HCT116 (cell line): ENCODE measurements at regions not wholly inside any gene's neighbourhood (a gene's known extent, or its start where the extent isn't known, plus 50 kb on each side); places are given as distances from the start of the nearest gene placed in this dataset.

Source experiments
- ATAC-seq: fragments of 200-7000 bp; cut with Tn5 transposase; 2 replicates; pipeline ENCODE4 v1.9.1; 2020; ENCODE audit warnings: mild to moderate bottlenecking, moderate library complexity
- BruUV-seq: library from RNA; stranded (reverse); fragments of 400-500 nt; replicated peaks from 2 replicates; lab custom pipeline; 2021; lab: Mats Ljungman, UMichigan
- CTCF ChIA-PET: fragments of 300-600 bp; sonication (Branson Sonifier 250); formaldehyde crosslinking; loops from one replicate; lab custom pipeline; 2021; ENCODE audit warnings: antibody characterized with exemption; lab: Charles Lee
- POLR2A ChIA-PET: fragments of 300-600, 350-600 bp; sonication (Branson Sonifier 250); formaldehyde crosslinking; loops from one replicate; lab custom pipeline; 2021; ENCODE audit warnings: antibody characterized with exemption; lab: Charles Lee
- RAD21 ChIA-PET, 2 experiments: fragments of 300-600 bp; sonication (Branson Sonifier 250); formaldehyde crosslinking; loops; one replicate each; lab custom pipeline; 2023; ENCODE audit warnings: low total read pairs in 2 of 2; ENCODE audit not compliant: uncharacterized antibody in 2 of 2, unreplicated experiment in 2 of 2, low non-redundant PET in 1 of 2; lab: Charles Lee
- DNase-seq: peaks from one replicate; pipeline ENCODE4 v3.0.0-alpha.2; 2010; ENCODE audit warnings: low read depth, low spot score
- H2AFZ ChIP-seq: fragments of 200-600 bp; shearing (Covaris generic), sonication (generic); 2 replicates; pipeline ENCODE4 v1.6.1; 2017; ENCODE audit warnings: low read depth, mixed run types, mixed read lengths, antibody characterized with exemption, low read length; ENCODE audit not compliant: poor library complexity, severe bottlenecking
- H3K27ac ChIP-seq: 2 replicates; pipeline ENCODE4 v1.5.1; 2012; ENCODE audit warnings: low read depth, low read length
- H3K27me3 ChIP-seq: fragments of 200-600 bp; sonication (generic); 2 replicates; pipeline ENCODE4 v1.6.1; 2016; ENCODE audit warnings: mixed run types, low read length, mixed read lengths; ENCODE audit not compliant: insufficient read depth
- H3K36me3 ChIP-seq, 2 experiments: fragments of 200-500 bp in 1 of 2; fragments of 200-600 bp in 1 of 2; sonication (Bioruptor generic) in 1 of 2; sonication (generic) in 1 of 2; 2 replicates each; pipeline versions ENCODE4 v1.5.1 to v1.6.1; 2014 to 2016; ENCODE audit warnings: low read length in 2 of 2, inconsistent platforms in 1 of 2, mixed read lengths in 1 of 2, mixed run types in 1 of 2; ENCODE audit not compliant: insufficient read depth in 2 of 2, control insufficient read depth in 1 of 2
- H3K4me1 ChIP-seq, 2 experiments: fragments of 200-600 bp in 1 of 2; sonication (generic) in 1 of 2; 2 replicates each; pipeline versions ENCODE4 v1.5.1 to v1.6.1; 2012 to 2017; ENCODE audit warnings: low read length in 2 of 2, inconsistent platforms in 1 of 2, mild to moderate bottlenecking in 1 of 2, mixed read lengths in 1 of 2, mixed run types in 1 of 2, moderate library complexity in 1 of 2; ENCODE audit not compliant: insufficient read depth in 2 of 2, control insufficient read depth in 1 of 2
- H3K4me2 ChIP-seq: fragments of 200-600 bp; sonication (generic); 2 replicates; pipeline ENCODE4 v1.6.1; 2017; ENCODE audit warnings: mixed run types, low read length, mixed read lengths
- H3K4me3 ChIP-seq, 2 experiments: fragments of 200-600 bp in 1 of 2; sonication (generic) in 1 of 2; replicated peaks in 1 of 2; 2 replicates each; pipeline ENCODE4 v1.5.1; 2011 to 2016; ENCODE audit warnings: low read length in 2 of 2, control low read depth in 1 of 2, low read depth in 1 of 2, mild to moderate bottlenecking in 1 of 2, mixed read lengths in 1 of 2, mixed run types in 1 of 2
- H3K79me2 ChIP-seq: fragments of 200-600 bp; sonication (generic); 2 replicates; pipeline ENCODE4 v1.6.1; 2017; ENCODE audit warnings: mild to moderate bottlenecking, mixed run types, low read length, moderate library complexity, mixed read lengths; ENCODE audit not compliant: insufficient read depth
- H3K9ac ChIP-seq: fragments of 200-600 bp; sonication (generic); 2 replicates; pipeline ENCODE4 v1.6.1; 2016; ENCODE audit warnings: low read length, mixed read lengths
- H3K9me2 ChIP-seq: fragments of 200-600 bp; sonication (generic), shearing (Covaris generic); 2 replicates; pipeline ENCODE4 v1.6.1; 2017; ENCODE audit warnings: mixed run types, mild to moderate bottlenecking, moderate library complexity; ENCODE audit not compliant: insufficient read depth
- H3K9me3 ChIP-seq, 2 experiments: fragments of 200-500 bp in 1 of 2; fragments of 200-600 bp in 1 of 2; sonication (Bioruptor generic) in 1 of 2; sonication (generic) in 1 of 2; 2 replicates each; pipeline ENCODE4 v1.6.1; 2014 to 2017; ENCODE audit warnings: low read length in 2 of 2, mixed read lengths in 2 of 2, inconsistent platforms in 1 of 2, low read depth in 1 of 2, mild to moderate bottlenecking in 1 of 2, mixed run types in 1 of 2, moderate library complexity in 1 of 2; ENCODE audit not compliant: control insufficient read depth in 1 of 2, insufficient read depth in 1 of 2
- H4K20me1 ChIP-seq: fragments of 200-600 bp; sonication (generic), shearing (Covaris generic); 2 replicates; pipeline ENCODE4 v1.6.1; 2017; ENCODE audit warnings: mixed run types, mild to moderate bottlenecking, moderate library complexity; ENCODE audit not compliant: insufficient read depth
- CEBPB ChIP-seq: IDR thresholded peaks from 2 replicates; pipeline ENCODE4 v1.6.1; 2012; ENCODE audit warnings: low read depth
- EZH2 ChIP-seq: fragments of 200-600 bp; sonication (generic); IDR thresholded peaks from 2 replicates; pipeline ENCODE4 v1.6.1; 2017; ENCODE audit warnings: antibody characterized with exemption, mixed run types
- JUND ChIP-seq: IDR thresholded peaks from 2 replicates; pipeline ENCODE4 v1.6.1; 2012
- POLR2A ChIP-seq: IDR thresholded peaks from 2 replicates; pipeline ENCODE4 v1.7.0; 2011; ENCODE audit warnings: borderline replicate concordance; ENCODE audit not compliant: insufficient read depth, insufficient read length; ENCODE audit errors: extremely low read depth
- TCF7L2 ChIP-seq: IDR thresholded peaks from 2 replicates; pipeline ENCODE4 v1.7.0; 2011; ENCODE audit warnings: borderline replicate concordance, inconsistent platforms; ENCODE audit not compliant: insufficient read depth, insufficient read length; ENCODE audit errors: extremely low read depth
- YY1 ChIP-seq: IDR thresholded peaks from 2 replicates; pipeline ENCODE4 v1.6.1; 2011; ENCODE audit warnings: low read length, low read depth, moderate library complexity, mild to moderate bottlenecking; ENCODE audit not compliant: insufficient replicate concordance; ENCODE audit errors: extremely low read depth
- ZFX ChIP-seq: fragments of 450-650 bp; IDR thresholded peaks from 2 replicates; pipeline ENCODE4 v1.6.1; 2017
- ZNF274 ChIP-seq: fragments of 200-500 bp; sonication (Bioruptor generic); IDR thresholded peaks from 2 replicates; pipeline ENCODE4 v1.6.1; 2014; ENCODE audit warnings: mild to moderate bottlenecking, low read depth, low read length, inconsistent platforms
- intact Hi-C: fragments of 100-400 bp; cut with micrococcal nuclease; formaldehyde crosslinking; loops from 2 replicates; pipeline ENCODE4 v1.10.0; 2022
- TF ChIP-seq, protein P1 (sequence below): IDR thresholded peaks from 2 replicates; pipeline ENCODE4 v1.6.1; 2012
- TF ChIP-seq, protein P2 (sequence below), 3 experiments: fragments of 200-600 bp in 1 of 3; sonication (generic) in 1 of 3; IDR thresholded peaks in 2 of 3; conservative IDR thresholded peaks in 1 of 3; 2 replicates each; pipeline ENCODE4 v1.5.1; 2012 to 2017; ENCODE audit warnings: low read depth in 2 of 3, low read length in 2 of 3, antibody characterized with exemption in 1 of 3, borderline replicate concordance in 1 of 3, control low read depth in 1 of 3, mild to moderate bottlenecking in 1 of 3, mixed read lengths in 1 of 3, mixed run types in 1 of 3, moderate library complexity in 1 of 3; ENCODE audit not compliant: insufficient read depth in 1 of 3
- TF ChIP-seq, protein P3 (sequence below): IDR thresholded peaks from 2 replicates; pipeline ENCODE4 v1.6.1; 2012; ENCODE audit warnings: low read depth
- TF ChIP-seq, protein P4 (sequence below): IDR thresholded peaks from 2 replicates; pipeline ENCODE4 v1.6.1; 2012
- TF ChIP-seq, protein P5 (sequence below): IDR thresholded peaks from 2 replicates; pipeline ENCODE4 v1.6.1; 2011; ENCODE audit warnings: mild to moderate bottlenecking, low read length, moderate library complexity; ENCODE audit not compliant: insufficient replicate concordance; ENCODE audit errors: extremely low read depth

DNA sequence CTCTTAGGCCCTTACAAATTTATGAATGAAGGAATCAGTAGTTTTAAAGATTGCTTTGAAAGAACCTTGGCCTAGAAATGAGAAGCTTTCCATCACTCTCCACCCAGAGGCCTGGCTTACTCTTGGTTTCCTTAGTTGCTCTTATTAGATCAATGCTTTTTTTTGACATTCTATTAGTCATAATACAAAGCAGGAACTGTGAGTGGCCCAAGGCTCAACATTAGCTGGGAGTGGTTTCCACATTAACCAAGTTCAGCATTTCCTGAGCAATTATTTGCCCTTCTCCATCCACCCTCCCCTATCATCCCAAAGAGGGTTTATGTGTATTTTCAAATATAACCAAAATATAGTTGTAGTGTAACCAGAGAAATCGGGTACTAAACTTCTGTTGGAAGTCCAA, 103.4 kb upstream of the FAM204A start:
- Histone ChIP-seq H3K9ac (no peak overlapping the region), H3K9me3 (no peaks in the 10 kb centered on the region), H3K27ac (no peak overlapping the region), H2AFZ (no peak overlapping the region), H3K9me2 (no peaks in the 10 kb centered on the region), H3K4me2 (no peak overlapping the region), H3K4me1 (no peaks in the 10 kb centered on the region), H3K4me3 (no peak overlapping the region), H3K27me3 (peaks cover 28% of the 10 kb centered on the region; the same call in 1 of the 2 replicates), H4K20me1 (no peaks in the 10 kb centered on the region), H3K36me3 (no peaks in the 10 kb centered on the region), H3K79me2 (no peaks in the 10 kb centered on the region)
- TF ChIP-seq JUND, result no peak
- no peak for TF ChIP-seq ZNF274
- no peak for TF ChIP-seq TCF7L2
- no peak for TF ChIP-seq CEBPB
- TF ChIP-seq, protein P1, sequence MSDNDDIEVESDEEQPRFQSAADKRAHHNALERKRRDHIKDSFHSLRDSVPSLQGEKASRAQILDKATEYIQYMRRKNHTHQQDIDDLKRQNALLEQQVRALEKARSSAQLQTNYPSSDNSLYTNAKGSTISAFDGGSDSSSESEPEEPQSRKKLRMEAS, result no peak
- TF ChIP-seq, protein P2, sequence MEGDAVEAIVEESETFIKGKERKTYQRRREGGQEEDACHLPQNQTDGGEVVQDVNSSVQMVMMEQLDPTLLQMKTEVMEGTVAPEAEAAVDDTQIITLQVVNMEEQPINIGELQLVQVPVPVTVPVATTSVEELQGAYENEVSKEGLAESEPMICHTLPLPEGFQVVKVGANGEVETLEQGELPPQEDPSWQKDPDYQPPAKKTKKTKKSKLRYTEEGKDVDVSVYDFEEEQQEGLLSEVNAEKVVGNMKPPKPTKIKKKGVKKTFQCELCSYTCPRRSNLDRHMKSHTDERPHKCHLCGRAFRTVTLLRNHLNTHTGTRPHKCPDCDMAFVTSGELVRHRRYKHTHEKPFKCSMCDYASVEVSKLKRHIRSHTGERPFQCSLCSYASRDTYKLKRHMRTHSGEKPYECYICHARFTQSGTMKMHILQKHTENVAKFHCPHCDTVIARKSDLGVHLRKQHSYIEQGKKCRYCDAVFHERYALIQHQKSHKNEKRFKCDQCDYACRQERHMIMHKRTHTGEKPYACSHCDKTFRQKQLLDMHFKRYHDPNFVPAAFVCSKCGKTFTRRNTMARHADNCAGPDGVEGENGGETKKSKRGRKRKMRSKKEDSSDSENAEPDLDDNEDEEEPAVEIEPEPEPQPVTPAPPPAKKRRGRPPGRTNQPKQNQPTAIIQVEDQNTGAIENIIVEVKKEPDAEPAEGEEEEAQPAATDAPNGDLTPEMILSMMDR (IDR thresholded peaks at IDR 0.05 in 2 of 3, conservative IDR thresholded peaks at IDR 0.05 in 1 of 3; ENCODE audit: borderline replicate concordance in 1 of 3, insufficient read depth in 1 of 3, low read depth in 2 of 3, low read length in 2 of 3), result no peak
- TF ChIP-seq YY1, result no peak
- TF ChIP-seq ZFX, result no peak
- TF ChIP-seq, protein P3, sequence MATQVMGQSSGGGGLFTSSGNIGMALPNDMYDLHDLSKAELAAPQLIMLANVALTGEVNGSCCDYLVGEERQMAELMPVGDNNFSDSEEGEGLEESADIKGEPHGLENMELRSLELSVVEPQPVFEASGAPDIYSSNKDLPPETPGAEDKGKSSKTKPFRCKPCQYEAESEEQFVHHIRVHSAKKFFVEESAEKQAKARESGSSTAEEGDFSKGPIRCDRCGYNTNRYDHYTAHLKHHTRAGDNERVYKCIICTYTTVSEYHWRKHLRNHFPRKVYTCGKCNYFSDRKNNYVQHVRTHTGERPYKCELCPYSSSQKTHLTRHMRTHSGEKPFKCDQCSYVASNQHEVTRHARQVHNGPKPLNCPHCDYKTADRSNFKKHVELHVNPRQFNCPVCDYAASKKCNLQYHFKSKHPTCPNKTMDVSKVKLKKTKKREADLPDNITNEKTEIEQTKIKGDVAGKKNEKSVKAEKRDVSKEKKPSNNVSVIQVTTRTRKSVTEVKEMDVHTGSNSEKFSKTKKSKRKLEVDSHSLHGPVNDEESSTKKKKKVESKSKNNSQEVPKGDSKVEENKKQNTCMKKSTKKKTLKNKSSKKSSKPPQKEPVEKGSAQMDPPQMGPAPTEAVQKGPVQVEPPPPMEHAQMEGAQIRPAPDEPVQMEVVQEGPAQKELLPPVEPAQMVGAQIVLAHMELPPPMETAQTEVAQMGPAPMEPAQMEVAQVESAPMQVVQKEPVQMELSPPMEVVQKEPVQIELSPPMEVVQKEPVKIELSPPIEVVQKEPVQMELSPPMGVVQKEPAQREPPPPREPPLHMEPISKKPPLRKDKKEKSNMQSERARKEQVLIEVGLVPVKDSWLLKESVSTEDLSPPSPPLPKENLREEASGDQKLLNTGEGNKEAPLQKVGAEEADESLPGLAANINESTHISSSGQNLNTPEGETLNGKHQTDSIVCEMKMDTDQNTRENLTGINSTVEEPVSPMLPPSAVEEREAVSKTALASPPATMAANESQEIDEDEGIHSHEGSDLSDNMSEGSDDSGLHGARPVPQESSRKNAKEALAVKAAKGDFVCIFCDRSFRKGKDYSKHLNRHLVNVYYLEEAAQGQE, result no peak
- TF ChIP-seq, protein P4, sequence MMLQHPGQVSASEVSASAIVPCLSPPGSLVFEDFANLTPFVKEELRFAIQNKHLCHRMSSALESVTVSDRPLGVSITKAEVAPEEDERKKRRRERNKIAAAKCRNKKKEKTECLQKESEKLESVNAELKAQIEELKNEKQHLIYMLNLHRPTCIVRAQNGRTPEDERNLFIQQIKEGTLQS, result no peak
- TF ChIP-seq, protein P5, sequence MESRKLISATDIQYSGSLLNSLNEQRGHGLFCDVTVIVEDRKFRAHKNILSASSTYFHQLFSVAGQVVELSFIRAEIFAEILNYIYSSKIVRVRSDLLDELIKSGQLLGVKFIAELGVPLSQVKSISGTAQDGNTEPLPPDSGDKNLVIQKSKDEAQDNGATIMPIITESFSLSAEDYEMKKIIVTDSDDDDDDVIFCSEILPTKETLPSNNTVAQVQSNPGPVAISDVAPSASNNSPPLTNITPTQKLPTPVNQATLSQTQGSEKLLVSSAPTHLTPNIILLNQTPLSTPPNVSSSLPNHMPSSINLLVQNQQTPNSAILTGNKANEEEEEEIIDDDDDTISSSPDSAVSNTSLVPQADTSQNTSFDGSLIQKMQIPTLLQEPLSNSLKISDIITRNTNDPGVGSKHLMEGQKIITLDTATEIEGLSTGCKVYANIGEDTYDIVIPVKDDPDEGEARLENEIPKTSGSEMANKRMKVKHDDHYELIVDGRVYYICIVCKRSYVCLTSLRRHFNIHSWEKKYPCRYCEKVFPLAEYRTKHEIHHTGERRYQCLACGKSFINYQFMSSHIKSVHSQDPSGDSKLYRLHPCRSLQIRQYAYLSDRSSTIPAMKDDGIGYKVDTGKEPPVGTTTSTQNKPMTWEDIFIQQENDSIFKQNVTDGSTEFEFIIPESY, result no peak
- TF ChIP-seq POLR2A, result no peak
- TF ChIP-seq EZH2, result no peak
- no peak for DNase-seq
- ChIA-PET RAD21 (no interaction called here), CTCF (interaction anchor here (8.6 kb wide), 1 partner anchor 14 kb away, joined by 55 read pairs; no protein-coding TSS in a partner anchor), POLR2A (no interaction called here)
- no TSS peak for BruUV-seq
- intact Hi-C loops, result no loop called here
- ATAC-seq, result no peak
